ENCODE measurements at regions not wholly inside any gene's neighbourhood (a gene's known extent, or its start where the extent isn't known, plus 50 kb on each side); places are given as distances from the start of the nearest gene placed in this dataset.

DNA sequence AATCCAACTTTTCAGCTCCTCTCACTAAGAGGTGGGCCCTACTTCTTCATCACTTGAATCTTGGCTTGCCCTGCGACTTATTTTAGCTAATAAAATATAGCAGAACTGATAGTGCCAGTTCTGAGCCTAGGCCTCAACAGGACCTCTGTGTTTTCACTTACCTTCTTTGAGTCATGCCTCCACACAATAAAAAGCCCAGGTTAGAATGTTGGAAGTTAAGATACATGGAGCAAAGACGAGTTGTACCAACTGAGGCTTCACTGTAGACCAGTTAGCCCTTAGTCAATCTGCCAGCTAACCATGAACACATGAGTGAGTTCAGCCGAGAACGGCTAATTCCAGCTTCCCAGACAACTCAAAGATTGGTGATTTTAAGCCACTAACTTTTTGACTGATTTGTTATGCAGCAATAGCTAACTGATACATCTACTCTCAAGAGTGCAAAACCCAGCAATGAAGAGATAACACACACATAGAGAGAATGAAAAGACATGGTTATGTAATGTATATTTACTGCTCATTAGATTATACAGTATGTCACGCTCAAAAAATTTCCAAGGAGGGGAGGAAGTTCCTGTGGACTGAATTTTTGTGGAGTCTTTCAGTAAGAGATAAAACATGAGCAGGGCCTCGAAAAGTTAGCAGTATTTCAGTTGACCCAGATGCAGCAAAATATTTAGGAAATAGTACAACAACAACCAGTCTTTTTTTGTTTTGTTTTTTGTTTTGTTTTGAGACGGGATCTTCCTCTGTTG, 181.1 kb downstream of the MYCN start:
- TF ChIP-seq POLR2AphosphoS5 (IDR thresholded peaks at IDR 0.05) (no peak), CTCF (IDR thresholded peaks at IDR 0.05) (no peak), POLR2A (IDR thresholded peaks at IDR 0.05) (no peak), EP300 (IDR thresholded peaks at IDR 0.05) (no peak)

All from gastroesophageal sphincter (tissue), 3 donors.